Upper lobe of left lung (tissue), 4 donors: ENCODE measurements at regions not wholly inside any gene's neighbourhood (a gene's known extent, or its start where the extent isn't known, plus 50 kb on each side); places are given as distances from the start of the nearest gene placed in this dataset.

Experiments used
- EP300 ChIP-seq, 4 donors: sonication (generic); formaldehyde crosslinking; IDR thresholded peaks; one replicate each; pipeline ENCODE4 v1.5.1; 2017; ENCODE audit warnings: antibody characterized with exemption in 4 of 4, control low read depth in 2 of 4
- POLR2AphosphoS5 ChIP-seq, 2 donors: sonication (generic); formaldehyde crosslinking; IDR thresholded peaks; one replicate each; pipeline ENCODE4 v1.5.1; 2017; ENCODE audit warnings: antibody characterized with exemption in 2 of 2
- TF ChIP-seq, protein P1 (sequence below), 6 experiments: fragments of 450-650 bp in 4 of 6; fragments of 200-600 bp in 2 of 6; sonication (generic) in 2 of 6; IDR thresholded peaks; one replicate each; pipeline ENCODE4 v1.5.1; 2016 to 2019; ENCODE audit warnings: antibody characterized with exemption in 6 of 6

DNA sequence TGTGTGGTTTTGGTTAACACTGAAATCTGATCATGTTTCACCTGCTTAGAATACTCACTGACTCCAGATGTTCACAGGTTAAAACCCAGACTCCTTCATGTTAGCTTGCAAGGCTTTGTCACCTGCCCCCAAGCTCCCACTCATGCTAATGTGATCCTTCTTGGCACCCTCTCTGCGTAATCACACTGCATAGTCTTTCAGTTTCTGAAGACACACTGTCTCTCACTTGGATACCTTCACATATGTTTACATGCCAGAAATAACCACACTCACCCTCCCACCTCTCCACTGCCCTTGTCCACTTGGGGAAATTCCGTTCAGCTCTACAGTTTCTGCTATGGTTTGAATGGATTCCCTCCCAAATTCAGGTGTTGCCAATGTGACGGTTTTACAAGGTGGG is 234.7 kb upstream of the SASH1 start:
- TF ChIP-seq, protein P1, sequence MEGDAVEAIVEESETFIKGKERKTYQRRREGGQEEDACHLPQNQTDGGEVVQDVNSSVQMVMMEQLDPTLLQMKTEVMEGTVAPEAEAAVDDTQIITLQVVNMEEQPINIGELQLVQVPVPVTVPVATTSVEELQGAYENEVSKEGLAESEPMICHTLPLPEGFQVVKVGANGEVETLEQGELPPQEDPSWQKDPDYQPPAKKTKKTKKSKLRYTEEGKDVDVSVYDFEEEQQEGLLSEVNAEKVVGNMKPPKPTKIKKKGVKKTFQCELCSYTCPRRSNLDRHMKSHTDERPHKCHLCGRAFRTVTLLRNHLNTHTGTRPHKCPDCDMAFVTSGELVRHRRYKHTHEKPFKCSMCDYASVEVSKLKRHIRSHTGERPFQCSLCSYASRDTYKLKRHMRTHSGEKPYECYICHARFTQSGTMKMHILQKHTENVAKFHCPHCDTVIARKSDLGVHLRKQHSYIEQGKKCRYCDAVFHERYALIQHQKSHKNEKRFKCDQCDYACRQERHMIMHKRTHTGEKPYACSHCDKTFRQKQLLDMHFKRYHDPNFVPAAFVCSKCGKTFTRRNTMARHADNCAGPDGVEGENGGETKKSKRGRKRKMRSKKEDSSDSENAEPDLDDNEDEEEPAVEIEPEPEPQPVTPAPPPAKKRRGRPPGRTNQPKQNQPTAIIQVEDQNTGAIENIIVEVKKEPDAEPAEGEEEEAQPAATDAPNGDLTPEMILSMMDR (IDR thresholded peaks at IDR 0.05), result no peak
- TF ChIP-seq POLR2AphosphoS5 (IDR thresholded peaks at IDR 0.05) (no peak), EP300 (IDR thresholded peaks at IDR 0.05) (no peak)
